Osteoblast (primary cell): ENCODE measurements at regions not wholly inside any gene's neighbourhood (a gene's known extent, or its start where the extent isn't known, plus 50 kb on each side); places are given as distances from the start of the nearest gene placed in this dataset.

Experiments used
- DNase-seq: peaks from one replicate; pipeline ENCODE4 v3.0.0; 2011; ENCODE audit warnings: low spot score, mixed read lengths; ENCODE audit not compliant: insufficient read length; ENCODE audit errors: missing footprints
- H2AFZ ChIP-seq: 2 replicates; pipeline ENCODE4 v1.6.0; 2011; ENCODE audit warnings: mild to moderate bottlenecking, low read length
- H3K27ac ChIP-seq: 2 replicates; pipeline ENCODE4 v1.5.1; 2011; ENCODE audit warnings: mild to moderate bottlenecking, low read depth, low read length, moderate library complexity
- H3K27me3 ChIP-seq: 2 replicates; pipeline ENCODE4 v1.6.0; 2012; ENCODE audit warnings: mild to moderate bottlenecking, control low read depth, inconsistent platforms, low read length, moderate library complexity; ENCODE audit not compliant: insufficient read depth
- H3K36me3 ChIP-seq: 2 replicates; pipeline ENCODE4 v1.5.1; 2011; ENCODE audit warnings: mild to moderate bottlenecking, low read length, control low read depth, moderate library complexity; ENCODE audit not compliant: insufficient read depth
- H3K4me1 ChIP-seq: 2 replicates; pipeline ENCODE4 v1.5.1; 2011; ENCODE audit warnings: mild to moderate bottlenecking, low read length, control low read depth, moderate library complexity; ENCODE audit not compliant: insufficient read depth
- H3K4me2 ChIP-seq: 2 replicates; pipeline ENCODE4 v1.6.0; 2011; ENCODE audit warnings: mild to moderate bottlenecking, low read length; ENCODE audit not compliant: insufficient read depth
- H3K4me3 ChIP-seq: fragments of 200-600 bp; sonication (generic); 3 replicates; pipeline ENCODE4 v1.5.1; 2012; ENCODE audit warnings: mild to moderate bottlenecking, low read length, inconsistent platforms; ENCODE audit not compliant: insufficient read depth
- H3K79me2 ChIP-seq: 2 replicates; pipeline ENCODE4 v1.6.0; 2012; ENCODE audit warnings: mild to moderate bottlenecking, low read length, control low read depth, inconsistent platforms; ENCODE audit not compliant: insufficient read depth
- H3K9me3 ChIP-seq: 2 replicates; pipeline ENCODE4 v1.5.1; 2011; ENCODE audit warnings: low read depth, low read length, control low read depth
- H4K20me1 ChIP-seq: 2 replicates; pipeline ENCODE4 v1.6.0; 2012; ENCODE audit warnings: mild to moderate bottlenecking, low read length, control low read depth; ENCODE audit not compliant: insufficient read depth
- CTCF ChIP-seq: IDR thresholded peaks from 2 replicates; pipeline ENCODE4 v1.5.1; 2011; ENCODE audit warnings: mild to moderate bottlenecking, low read depth, low read length, moderate library complexity; ENCODE audit errors: extremely low read depth

- no peaks in the 10 kb centered on the region for H3K79me2 ChIP-seq
- no peaks in the 10 kb centered on the region for H3K27me3 ChIP-seq
- no peaks in the 10 kb centered on the region for H4K20me1 ChIP-seq
- H3K36me3 ChIP-seq: no peaks in the 10 kb centered on the region
- no peak overlapping the region for H3K4me2 ChIP-seq
- no peak for TF ChIP-seq CTCF
- DNase-seq: no peak
- H3K9me3 ChIP-seq: no peaks in the 10 kb centered on the region
- no peaks in the 10 kb centered on the region for H3K4me1 ChIP-seq
- H3K4me3 ChIP-seq: no peak overlapping the region
- H3K27ac ChIP-seq: no peak overlapping the region
- no peak overlapping the region for H2AFZ ChIP-seq
These were observed 102.4 kb upstream of the CNR1 start for GRCh38 chr6:88268508-88268907.

GRCh38 chr6:88266126-88266525 lies 100.0 kb upstream of the CNR1 start:
- Histone ChIP-seq H3K36me3 (no peaks in the 10 kb centered on the region), H3K4me3 (no peak overlapping the region), H3K4me1 (no peaks in the 10 kb centered on the region), H2AFZ (no peak overlapping the region), H4K20me1 (no peaks in the 10 kb centered on the region), H3K27me3 (no peaks in the 10 kb centered on the region), H3K79me2 (no peaks in the 10 kb centered on the region), H3K9me3 (no peaks in the 10 kb centered on the region), H3K27ac (no peak overlapping the region), H3K4me2 (no peak overlapping the region)
- DNase-seq: no peak
- no peak for TF ChIP-seq CTCF

- no peak for TF ChIP-seq CTCF
- no peak overlapping the region for H2AFZ ChIP-seq
- H3K4me2 ChIP-seq: no peak overlapping the region
- H3K4me3 ChIP-seq: no peak overlapping the region
- no peaks in the 10 kb centered on the region for H3K79me2 ChIP-seq
- H3K4me1 ChIP-seq: no peaks in the 10 kb centered on the region
- no peak overlapping the region for H3K27ac ChIP-seq
- H3K36me3 ChIP-seq: no peaks in the 10 kb centered on the region
- no peaks in the 10 kb centered on the region for H4K20me1 ChIP-seq
- no peaks in the 10 kb centered on the region for H3K9me3 ChIP-seq
- no peaks in the 10 kb centered on the region for H3K27me3 ChIP-seq
- DNase-seq: no peak
These were observed 97.4 kb upstream of the CNR1 start for GRCh38 chr6:88263591-88263990.

GRCh38 chr6:88262332-88262731 lies 96.2 kb upstream of the CNR1 start:
- no peaks in the 10 kb centered on the region for H3K36me3 ChIP-seq
- H3K27ac ChIP-seq: no peak overlapping the region
- no peaks in the 10 kb centered on the region for H4K20me1 ChIP-seq
- DNase-seq: no peak
- H3K4me3 ChIP-seq: no peak overlapping the region
- H3K9me3 ChIP-seq: no peaks in the 10 kb centered on the region
- no peaks in the 10 kb centered on the region for H3K27me3 ChIP-seq
- TF ChIP-seq CTCF: no peak
- H3K4me2 ChIP-seq: no peak overlapping the region
- H3K79me2 ChIP-seq: no peaks in the 10 kb centered on the region
- H3K4me1 ChIP-seq: no peaks in the 10 kb centered on the region
- no peak overlapping the region for H2AFZ ChIP-seq
